GM23338 (cell line): ENCODE measurements at regions not wholly inside any gene's neighbourhood (a gene's known extent, or its start where the extent isn't known, plus 50 kb on each side); places are given as distances from the start of the nearest gene placed in this dataset.

ENCODE experiments used
- CREB1 ChIP-seq: fragments of 250-450 bp; sonication (Bioruptor Pico); IDR thresholded peaks from 2 replicates; pipeline ENCODE4 v1.5.0; 2020; ENCODE audit warnings: low read depth, mild to moderate bottlenecking, moderate library complexity
- EZH2 ChIP-seq: fragments of 200-600 bp; sonication (generic); IDR thresholded peaks from one replicate; pipeline ENCODE4 v1.8.0; 2017; ENCODE audit warnings: antibody characterized with exemption, mild to moderate bottlenecking, low read depth; ENCODE audit not compliant: unreplicated experiment
- EZH2phosphoT487 ChIP-seq: fragments of 200-600 bp; sonication (generic); IDR thresholded peaks from one replicate; pipeline ENCODE4 v1.8.1; 2018; ENCODE audit warnings: antibody characterized with exemption; ENCODE audit not compliant: unreplicated experiment
- REST ChIP-seq: IDR thresholded peaks from one replicate; pipeline ENCODE4 v1.6.1; 2018; ENCODE audit warnings: antibody characterized with exemption; ENCODE audit not compliant: unreplicated experiment
- TF ChIP-seq, protein P1 (sequence below), 2 experiments: fragments of 200-600 bp in 1 of 2; sonication (generic) in 1 of 2; conservative IDR thresholded peaks; 2 replicates each; pipeline versions ENCODE4 v1.5.1 to v1.6.1; 2016 to 2017; ENCODE audit warnings: antibody characterized with exemption in 2 of 2, low read depth in 2 of 2, mild to moderate bottlenecking in 2 of 2, moderate library complexity in 1 of 2

- TF ChIP-seq EZH2, result no peak
- TF ChIP-seq EZH2phosphoT487, result no peak
- TF ChIP-seq, protein P1, sequence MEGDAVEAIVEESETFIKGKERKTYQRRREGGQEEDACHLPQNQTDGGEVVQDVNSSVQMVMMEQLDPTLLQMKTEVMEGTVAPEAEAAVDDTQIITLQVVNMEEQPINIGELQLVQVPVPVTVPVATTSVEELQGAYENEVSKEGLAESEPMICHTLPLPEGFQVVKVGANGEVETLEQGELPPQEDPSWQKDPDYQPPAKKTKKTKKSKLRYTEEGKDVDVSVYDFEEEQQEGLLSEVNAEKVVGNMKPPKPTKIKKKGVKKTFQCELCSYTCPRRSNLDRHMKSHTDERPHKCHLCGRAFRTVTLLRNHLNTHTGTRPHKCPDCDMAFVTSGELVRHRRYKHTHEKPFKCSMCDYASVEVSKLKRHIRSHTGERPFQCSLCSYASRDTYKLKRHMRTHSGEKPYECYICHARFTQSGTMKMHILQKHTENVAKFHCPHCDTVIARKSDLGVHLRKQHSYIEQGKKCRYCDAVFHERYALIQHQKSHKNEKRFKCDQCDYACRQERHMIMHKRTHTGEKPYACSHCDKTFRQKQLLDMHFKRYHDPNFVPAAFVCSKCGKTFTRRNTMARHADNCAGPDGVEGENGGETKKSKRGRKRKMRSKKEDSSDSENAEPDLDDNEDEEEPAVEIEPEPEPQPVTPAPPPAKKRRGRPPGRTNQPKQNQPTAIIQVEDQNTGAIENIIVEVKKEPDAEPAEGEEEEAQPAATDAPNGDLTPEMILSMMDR (conservative IDR thresholded peaks at IDR 0.05; ENCODE audit: low read depth in 2 of 2), result no peak
- TF ChIP-seq CREB1 (CRISPR knock-in tag), result no peak
- no peak for TF ChIP-seq REST
Observed at GRCh38 chr20:60528141-60528540, 569.9 kb downstream of the CDH26 start.
